GM18498 (cell line): ENCODE measurements at regions not wholly inside any gene's neighbourhood (a gene's known extent, or its start where the extent isn't known, plus 50 kb on each side); places are given as distances from the start of the nearest gene placed in this dataset.
"Not testable (repeated sequence)": the region's sequence is repeated elsewhere in the genome, so short reads cannot be mapped to it uniquely, and the experiment has no call there.

Experiments used
- ATAC-seq: cut with Tn5 transposase; IDR thresholded peaks from one replicate; pipeline ENCODE4 v1.9.1; 2021; ENCODE audit warnings: mild to moderate bottlenecking, moderate library complexity; ENCODE audit not compliant: unreplicated experiment

- no peak for ATAC-seq
These were observed 549.9 kb downstream of the RPS29 start for GRCh38 chr14:49036266-49036665.

- no peak for ATAC-seq
These were observed 553.0 kb downstream of the RPS29 start for GRCh38 chr14:49033131-49033530.

DNA sequence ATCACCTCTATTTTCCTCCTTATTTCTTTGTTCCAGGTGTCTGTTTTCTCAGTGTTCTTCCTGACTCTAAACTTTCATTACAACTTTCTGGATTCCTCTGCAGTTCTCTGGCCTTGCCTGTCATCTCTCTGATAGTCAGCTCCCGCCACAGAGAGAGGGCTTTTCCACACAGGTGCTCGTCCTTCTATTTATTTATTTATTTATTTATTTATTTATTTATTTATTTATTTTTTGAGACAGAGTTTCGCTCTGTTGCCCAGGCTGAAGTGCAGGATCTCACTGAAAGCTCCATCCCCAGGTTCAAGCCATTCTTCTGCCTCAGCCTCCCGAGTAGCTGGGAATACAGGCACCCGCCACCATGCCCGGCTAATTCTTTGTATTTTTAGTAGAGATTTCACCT, 554.5 kb downstream of the RPS29 start:
- not testable (repeated sequence) for ATAC-seq

DNA sequence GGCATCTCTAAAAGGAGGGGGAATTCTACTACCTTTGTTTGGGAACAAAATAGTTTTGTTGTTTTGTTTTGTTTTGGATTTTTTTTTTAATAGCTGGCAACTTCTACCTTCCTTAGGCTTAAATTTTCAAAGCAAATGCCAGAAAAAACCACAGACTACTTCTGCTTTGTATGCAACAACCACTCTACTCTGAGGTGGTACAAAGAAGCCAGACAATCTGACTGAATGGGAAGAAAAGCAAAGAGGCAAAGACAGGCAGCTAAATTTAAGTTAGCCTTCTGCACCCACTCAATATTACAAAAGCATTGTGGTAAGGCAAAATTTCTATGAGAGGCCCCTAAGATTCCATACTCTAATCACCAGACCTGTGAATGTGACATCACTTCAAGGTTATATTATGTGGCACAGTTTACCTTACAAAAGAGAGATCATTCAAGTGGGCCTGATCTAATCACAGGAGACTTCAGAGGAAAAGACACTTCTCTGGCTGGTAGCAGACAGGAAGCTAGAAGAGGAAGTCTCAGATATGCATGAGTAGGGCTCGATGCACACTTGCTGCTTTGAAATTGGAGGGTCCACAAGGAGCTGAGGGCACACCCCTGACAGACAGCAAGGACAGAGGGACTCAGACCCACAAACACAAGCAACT, 566.6 kb downstream of the RPS29 start:
- peak; percentile 69 for ATAC-seq

DNA sequence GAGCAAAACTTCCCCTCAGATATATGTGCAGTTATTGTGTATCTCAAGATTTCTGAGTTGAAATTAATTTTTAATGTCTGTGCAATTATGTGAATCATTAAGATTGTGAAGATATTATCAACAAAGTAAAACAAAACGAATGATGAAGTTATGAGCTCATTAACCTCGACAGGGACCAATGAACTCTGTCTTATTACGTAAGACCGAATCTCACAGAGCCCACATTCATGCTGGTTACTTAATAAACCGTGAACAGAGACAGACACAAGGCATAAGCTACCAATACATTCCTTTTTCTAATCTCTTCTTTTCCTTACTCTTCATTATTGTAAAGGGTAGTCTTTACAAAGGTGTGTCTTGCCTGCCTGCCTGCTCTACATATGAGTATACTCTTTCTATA, 568.7 kb downstream of the RPS29 start:
- ATAC-seq, result no peak

DNA sequence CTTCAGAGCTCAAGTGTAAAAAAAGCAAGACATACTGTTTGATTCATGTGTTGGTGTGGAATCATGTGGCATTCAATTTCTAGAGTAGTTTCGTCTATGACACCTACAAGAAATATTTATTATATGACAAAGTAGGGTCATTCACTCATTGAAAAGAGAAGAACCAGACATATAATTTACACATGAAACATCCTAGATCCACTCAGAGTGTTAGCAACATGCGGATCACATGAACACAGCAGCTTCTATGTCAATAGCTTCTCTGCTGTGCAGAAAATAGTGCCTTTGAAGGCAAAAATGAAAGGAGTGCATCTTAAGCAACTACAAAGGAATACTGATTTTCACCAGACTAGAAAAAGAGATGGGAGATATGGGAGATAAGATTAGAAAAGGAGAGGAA, 569.8 kb downstream of the RPS29 start:
- no peak for ATAC-seq

- ATAC-seq, result no peak
These were observed 571.7 kb downstream of the RPS29 start for GRCh38 chr14:49014476-49014875.

- no peak for ATAC-seq
These were observed 577.8 kb downstream of the RPS29 start for GRCh38 chr14:49008363-49008762.

DNA sequence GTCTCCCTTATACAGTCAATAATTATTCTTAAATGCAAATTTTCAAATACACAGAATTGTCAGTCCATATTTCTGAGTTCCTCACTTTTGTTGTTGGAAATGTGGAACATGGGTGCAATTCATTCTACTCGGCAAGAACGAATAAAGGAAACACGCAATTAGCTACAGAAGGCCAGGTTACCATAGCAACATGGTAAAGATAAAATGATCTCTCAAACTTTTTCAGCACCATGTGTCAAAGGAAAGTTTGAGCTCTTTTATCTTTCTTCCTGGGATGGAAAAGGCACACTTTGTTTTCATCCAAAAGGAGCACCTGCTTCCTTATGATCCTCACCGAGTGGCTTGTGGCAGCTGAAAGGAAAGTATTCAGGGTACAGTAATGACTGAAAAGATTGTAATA, 595.0 kb downstream of the RPS29 start:
- ATAC-seq, result no peak

- no peak for ATAC-seq
These were observed 602.8 kb downstream of the RPS29 start for GRCh38 chr14:48983351-48983888.

GRCh38 chr14:48974994-48975393, 611.2 kb downstream of the RPS29 start:
- no peak for ATAC-seq

- ATAC-seq, result no peak
These were observed 613.0 kb downstream of the RPS29 start for GRCh38 chr14:48973151-48973550.

GRCh38 chr14:48970943-48971342, 615.2 kb downstream of the RPS29 start:
- no peak for ATAC-seq

- no peak for ATAC-seq
These were observed 618.8 kb downstream of the RPS29 start for GRCh38 chr14:48967419-48967818.

GRCh38 chr14:48963231-48963790, 622.9 kb downstream of the RPS29 start:
- ATAC-seq, result no peak

- no peak for ATAC-seq
These were observed 628.7 kb downstream of the RPS29 start for GRCh38 chr14:48957486-48957885.

GRCh38 chr14:48955857-48956256, 630.3 kb downstream of the RPS29 start:
- ATAC-seq, result no peak

DNA sequence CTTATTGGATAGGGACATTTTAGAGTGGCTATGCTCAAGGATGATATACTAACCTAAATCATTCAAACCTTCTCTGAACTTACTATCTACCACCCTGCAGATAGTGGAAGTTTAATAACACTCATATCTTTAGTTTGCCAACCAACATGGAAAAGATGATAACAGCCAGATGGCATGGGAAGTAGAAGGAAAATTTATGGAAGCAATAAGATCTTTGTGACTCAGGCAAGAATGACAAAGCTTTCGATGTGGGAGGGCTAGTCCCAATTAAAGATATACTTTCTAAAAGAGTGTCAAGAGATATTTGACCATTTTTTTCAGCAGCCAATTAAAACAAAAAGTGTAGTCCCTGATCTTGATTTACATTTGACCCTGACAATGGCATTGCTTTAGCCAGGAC, 631.7 kb downstream of the RPS29 start:
- no peak for ATAC-seq

DNA sequence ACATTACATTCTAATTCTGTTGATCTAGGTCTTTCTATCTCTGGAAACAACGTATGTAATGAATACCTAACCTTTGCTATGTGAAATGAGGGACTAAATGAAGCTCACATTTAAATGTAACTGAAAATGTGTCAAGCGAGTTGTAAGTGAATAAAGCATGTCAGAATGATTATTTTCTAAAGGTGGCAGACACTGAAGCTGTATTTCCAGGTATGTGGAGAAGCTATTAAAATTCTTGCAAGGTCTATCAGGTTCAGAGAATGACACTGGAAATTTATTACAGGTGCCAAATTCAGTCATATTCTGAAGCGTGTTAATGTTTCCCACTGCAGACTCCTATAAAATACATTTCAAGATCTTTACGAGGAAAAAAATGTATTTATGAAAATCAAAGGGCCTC, 641.4 kb downstream of the RPS29 start:
- ATAC-seq, result no peak

- ATAC-seq, result no peak
These were observed 642.3 kb downstream of the RPS29 start for GRCh38 chr14:48943913-48944312.

DNA sequence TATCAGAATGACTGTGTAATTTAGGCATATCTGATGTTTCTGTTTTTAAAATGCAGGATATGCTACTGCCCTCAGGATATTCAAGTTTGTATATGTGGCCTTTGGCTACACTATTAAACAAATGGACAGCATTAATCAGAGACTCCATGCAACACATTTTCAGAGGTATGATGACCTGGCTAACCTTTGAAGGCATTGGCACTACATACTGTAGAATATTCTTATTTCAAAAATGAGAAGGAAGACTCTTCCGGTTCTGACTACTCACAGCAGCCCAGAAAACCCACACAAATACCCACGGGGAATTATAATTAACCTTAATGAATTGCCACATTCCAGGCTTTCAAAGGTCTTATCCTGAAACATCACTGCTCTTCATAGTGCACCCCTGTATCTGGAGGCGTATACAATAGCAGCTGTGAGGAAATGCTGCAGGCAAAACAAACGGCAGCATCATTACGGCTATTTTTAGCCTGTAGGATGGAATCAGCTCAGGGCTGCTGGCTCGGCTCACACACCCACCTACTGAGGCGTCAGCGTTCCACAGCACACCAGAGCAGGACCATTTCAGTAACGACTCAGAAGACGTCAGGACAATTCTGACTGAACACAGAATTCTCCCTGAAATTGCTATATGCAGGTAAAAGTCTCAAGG, 648.5 kb downstream of the RPS29 start:
- ATAC-seq, result no peak

- no peak for ATAC-seq
These were observed 649.3 kb downstream of the RPS29 start for GRCh38 chr14:48936849-48937248.
